OCI-LY1 (cell line): ENCODE measurements at regions not wholly inside any gene's neighbourhood (a gene's known extent, or its start where the extent isn't known, plus 50 kb on each side); places are given as distances from the start of the nearest gene placed in this dataset.

Source experiments
- EZH2 ChIP-seq: fragments of 200-600 bp; sonication (generic), shearing (Covaris generic); IDR thresholded peaks from 2 replicates; pipeline ENCODE4 v1.8.0; 2017; ENCODE audit warnings: borderline replicate concordance, mixed run types, mild to moderate bottlenecking, antibody characterized with exemption, low read length, moderate library complexity, mixed read lengths
- TF ChIP-seq, protein P1 (sequence below): fragments of 200-600 bp; sonication (generic), shearing (Covaris generic); IDR thresholded peaks from 2 replicates; pipeline ENCODE4 v1.5.1; 2017; ENCODE audit warnings: mild to moderate bottlenecking, antibody characterized with exemption, low read length, moderate library complexity, mixed read lengths

DNA sequence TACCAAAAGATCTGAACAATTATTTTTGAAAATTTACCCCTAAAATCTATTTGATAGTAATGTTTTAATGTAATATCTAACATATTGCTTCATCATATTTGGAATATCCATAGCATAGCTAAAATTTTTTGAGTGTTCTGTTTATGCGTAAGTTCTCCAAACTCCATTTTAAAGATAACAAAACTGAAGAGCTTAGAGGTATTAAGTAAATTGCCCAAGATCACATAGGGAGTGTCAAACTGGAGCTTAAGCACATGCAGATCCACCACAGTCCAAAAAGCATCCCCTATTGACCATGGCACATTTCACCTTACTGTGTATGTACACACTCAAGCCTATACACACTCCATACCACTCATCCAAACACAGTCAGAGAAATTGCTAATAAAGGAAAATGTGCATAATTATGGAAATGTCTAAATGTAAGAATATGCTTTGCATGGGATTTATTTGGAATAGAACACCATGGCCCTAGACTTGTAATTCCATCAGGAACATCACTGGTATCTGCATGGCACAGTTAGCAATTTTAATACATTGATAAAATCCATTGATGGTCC is 85.2 kb upstream of the TGFBR2 start:
- TF ChIP-seq, protein P1, sequence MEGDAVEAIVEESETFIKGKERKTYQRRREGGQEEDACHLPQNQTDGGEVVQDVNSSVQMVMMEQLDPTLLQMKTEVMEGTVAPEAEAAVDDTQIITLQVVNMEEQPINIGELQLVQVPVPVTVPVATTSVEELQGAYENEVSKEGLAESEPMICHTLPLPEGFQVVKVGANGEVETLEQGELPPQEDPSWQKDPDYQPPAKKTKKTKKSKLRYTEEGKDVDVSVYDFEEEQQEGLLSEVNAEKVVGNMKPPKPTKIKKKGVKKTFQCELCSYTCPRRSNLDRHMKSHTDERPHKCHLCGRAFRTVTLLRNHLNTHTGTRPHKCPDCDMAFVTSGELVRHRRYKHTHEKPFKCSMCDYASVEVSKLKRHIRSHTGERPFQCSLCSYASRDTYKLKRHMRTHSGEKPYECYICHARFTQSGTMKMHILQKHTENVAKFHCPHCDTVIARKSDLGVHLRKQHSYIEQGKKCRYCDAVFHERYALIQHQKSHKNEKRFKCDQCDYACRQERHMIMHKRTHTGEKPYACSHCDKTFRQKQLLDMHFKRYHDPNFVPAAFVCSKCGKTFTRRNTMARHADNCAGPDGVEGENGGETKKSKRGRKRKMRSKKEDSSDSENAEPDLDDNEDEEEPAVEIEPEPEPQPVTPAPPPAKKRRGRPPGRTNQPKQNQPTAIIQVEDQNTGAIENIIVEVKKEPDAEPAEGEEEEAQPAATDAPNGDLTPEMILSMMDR = no peak
- TF ChIP-seq EZH2 = no peak
